CD4-positive, CD25-positive, alpha-beta regulatory T cell (primary cell): ENCODE measurements at regions not wholly inside any gene's neighbourhood (a gene's known extent, or its start where the extent isn't known, plus 50 kb on each side); places are given as distances from the start of the nearest gene placed in this dataset.

Experiments
- ATAC-seq, 2 donors: fragments of 150-1000 bp; cut with Tn5 transposase; one replicate each; pipeline ENCODE4 v1.10.0; 2021; ENCODE audit warnings: low read depth in 2 of 2, moderate number of reproducible peaks in 2 of 2, moderate library complexity in 1 of 2
- DNase-seq, 3 donors: peaks; one replicate each; pipeline versions ENCODE4 v3.0.0 to v3.0.0-alpha.2; 2012 to 2022; ENCODE audit warnings: mixed read lengths in 1 of 3
- H3K27ac ChIP-seq: one replicate; pipeline ENCODE4 v1.7.0; 2013; ENCODE audit warnings: mild to moderate bottlenecking, low read length; ENCODE audit not compliant: insufficient read depth, poor library complexity, severe bottlenecking
- H3K27me3 ChIP-seq: one replicate; pipeline ENCODE4 v1.7.0; 2013; ENCODE audit warnings: low read length; ENCODE audit not compliant: control insufficient read depth, insufficient read depth
- H3K36me3 ChIP-seq: one replicate; pipeline ENCODE4 v1.7.0; 2013; ENCODE audit warnings: mild to moderate bottlenecking, low read length, moderate library complexity; ENCODE audit not compliant: control insufficient read depth, insufficient read depth
- H3K4me1 ChIP-seq: 2 replicates; pipeline ENCODE4 v1.7.0; 2013; ENCODE audit warnings: mild to moderate bottlenecking, low read length; ENCODE audit not compliant: insufficient read depth, control insufficient read depth, poor library complexity, severe bottlenecking
- H3K4me3 ChIP-seq: one replicate; pipeline ENCODE4 v1.7.0; 2013; ENCODE audit warnings: low read depth, mild to moderate bottlenecking, low read length, moderate library complexity
- H3K9me3 ChIP-seq, 2 experiments: 1 replicate in 1 of 2; 2 replicates in 1 of 2; pipeline ENCODE4 v1.7.0; 2013; ENCODE audit warnings: low read length in 2 of 2, mild to moderate bottlenecking in 1 of 2, moderate library complexity in 1 of 2; ENCODE audit not compliant: control insufficient read depth in 2 of 2
- H3K27ac Mint-ChIP-seq, 3 donors: one replicate each; pipeline ENCODE4 v1.8.0; 2020 to 2022; ENCODE audit warnings: mild to moderate bottlenecking in 3 of 3, mixed read lengths in 3 of 3, moderate library complexity in 2 of 3
- H3K27me3 Mint-ChIP-seq: one replicate; pipeline ENCODE4 v1.8.0; 2022; ENCODE audit warnings: mild to moderate bottlenecking, mixed read lengths
- H3K36me3 Mint-ChIP-seq: one replicate; pipeline ENCODE4 v1.8.0; 2020; ENCODE audit warnings: mixed read lengths
- H3K4me1 Mint-ChIP-seq, 4 donors: one replicate each; pipeline ENCODE4 v1.8.0; 2020 to 2022; ENCODE audit warnings: mixed read lengths in 4 of 4, mild to moderate bottlenecking in 1 of 4
- H3K4me3 Mint-ChIP-seq, 4 donors: one replicate each; pipeline ENCODE4 v1.8.0; 2020 to 2022; ENCODE audit warnings: mild to moderate bottlenecking in 4 of 4, mixed read lengths in 4 of 4, moderate library complexity in 3 of 4
- H3K9me3 Mint-ChIP-seq, 7 donors: one replicate each; pipeline ENCODE4 v1.8.0; 2020 to 2022; ENCODE audit warnings: mixed read lengths in 7 of 7, mild to moderate bottlenecking in 3 of 7, moderate library complexity in 2 of 7

DNA sequence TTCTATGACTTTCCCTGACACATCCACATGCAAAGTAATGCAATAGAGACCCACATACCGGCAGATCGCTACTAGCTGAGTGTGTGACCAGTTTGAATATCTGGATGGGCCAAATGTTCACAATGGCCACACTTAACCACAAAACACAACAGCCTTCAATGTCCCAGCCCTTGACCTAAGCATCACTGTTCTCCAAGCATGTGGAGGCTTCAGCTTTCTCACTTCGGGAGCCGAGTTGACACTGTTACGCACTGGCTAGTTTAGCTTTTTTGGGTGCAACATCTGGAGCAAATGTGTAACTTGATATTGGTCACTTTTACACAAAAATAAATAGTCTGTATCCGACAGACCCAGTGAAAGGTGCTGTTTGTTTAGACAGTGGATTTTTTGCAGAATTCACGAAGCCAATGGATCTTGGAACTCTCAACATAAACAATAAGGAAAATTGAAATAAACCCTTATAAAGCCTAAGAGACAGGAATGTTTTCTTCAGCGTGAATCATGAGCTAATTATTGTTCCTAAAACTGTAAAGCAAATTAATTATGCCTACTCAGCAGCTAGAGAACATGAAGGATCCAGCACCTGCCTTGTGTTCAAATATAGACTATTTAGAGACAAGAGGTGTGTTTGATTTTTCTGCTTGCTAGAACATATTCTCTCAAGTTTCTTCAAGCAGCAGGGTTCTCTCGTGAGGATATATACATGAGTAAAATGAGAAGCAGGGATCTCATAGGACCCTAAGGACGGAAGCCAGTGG lies 117.6 kb upstream of the JCAD start:
- DNase-seq, result no peak
- Histone ChIP-seq H3K4me3 (no peak overlapping the region), H3K27me3 (no peaks in the 10 kb centered on the region), H3K36me3 (no peaks in the 10 kb centered on the region), H3K27ac (no peak overlapping the region), H3K4me1 (no peaks in the 10 kb centered on the region), H3K9me3 (no peaks in the 10 kb centered on the region)
- Mint-ChIP-seq H3K27ac (no peak overlapping the region), H3K4me3 (no peak overlapping the region), H3K9me3 (peaks cover 0 to 2% (median 0%) of the 10 kb centered on the region in 7 donors), H3K36me3 (no peaks in the 10 kb centered on the region), H3K27me3 (peaks cover 11% of the 10 kb centered on the region), H3K4me1 (no peaks in the 10 kb centered on the region)
- ATAC-seq, result no peak

DNA sequence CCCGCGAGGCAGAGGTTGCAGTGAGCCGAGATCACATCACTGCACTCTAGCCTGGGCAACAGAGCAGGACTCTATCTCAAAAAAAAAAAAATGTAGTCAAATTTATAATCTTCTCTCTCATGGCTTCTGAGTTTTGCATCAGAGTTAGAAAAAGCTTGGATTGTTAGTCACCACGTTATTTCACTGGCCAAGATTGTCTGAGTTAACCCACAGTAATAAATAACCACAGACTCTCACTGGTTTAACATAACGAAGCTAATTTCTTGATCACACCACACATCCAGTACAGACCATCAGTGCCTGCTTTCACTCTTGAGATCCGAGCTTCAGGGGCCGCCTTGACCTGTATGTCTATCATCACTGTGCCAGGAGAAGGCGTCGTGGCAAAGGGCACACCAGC lies 116.8 kb upstream of the JCAD start:
- Mint-ChIP-seq H3K27ac (no peak overlapping the region), H3K36me3 (no peaks in the 10 kb centered on the region), H3K4me1 (no peaks in the 10 kb centered on the region), H3K27me3 (peaks cover 14% of the 10 kb centered on the region), H3K9me3 (peaks cover 0 to 2% (median 0%) of the 10 kb centered on the region in 7 donors), H3K4me3 (no peak overlapping the region)
- Histone ChIP-seq H3K36me3 (no peaks in the 10 kb centered on the region), H3K27ac (no peak overlapping the region), H3K9me3 (no peaks in the 10 kb centered on the region), H3K4me1 (no peaks in the 10 kb centered on the region), H3K4me3 (no peak overlapping the region), H3K27me3 (no peaks in the 10 kb centered on the region)
- no peak for ATAC-seq
- DNase-seq, result no peak

DNA sequence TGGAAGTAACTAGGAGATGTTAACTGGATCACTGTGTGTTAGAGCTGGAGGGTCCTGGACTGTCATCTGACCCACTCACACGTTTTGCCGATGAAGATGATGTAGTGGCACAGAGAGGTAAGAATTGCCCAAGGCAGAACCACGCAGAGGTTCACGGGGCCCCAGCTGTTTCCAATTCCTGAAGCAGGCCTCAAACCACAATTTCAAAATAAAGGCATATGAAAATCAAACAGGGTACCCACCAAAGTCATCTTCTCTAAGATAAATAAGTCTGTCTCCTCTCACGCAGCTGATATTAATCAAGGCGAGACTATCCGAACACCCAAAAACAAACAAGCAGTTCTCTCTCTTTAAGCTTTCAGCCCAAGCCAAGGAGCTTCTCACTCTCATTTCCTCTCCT lies 113.3 kb upstream of the JCAD start:
- H3K4me1 Mint-ChIP-seq, result no peaks in the 10 kb centered on the region
- Histone ChIP-seq H3K36me3 (no peaks in the 10 kb centered on the region), H3K27me3 (no peaks in the 10 kb centered on the region), H3K27ac (no peak overlapping the region), H3K4me1 (no peaks in the 10 kb centered on the region), H3K4me3 (no peak overlapping the region), H3K9me3 (no peaks in the 10 kb centered on the region)
- no peaks in the 10 kb centered on the region for H3K36me3 Mint-ChIP-seq
- H3K27me3 Mint-ChIP-seq, result peaks cover 14% of the 10 kb centered on the region
- H3K4me3 Mint-ChIP-seq, result no peak overlapping the region
- H3K27ac Mint-ChIP-seq, result no peak overlapping the region
- DNase-seq (no peak), ATAC-seq (no peak)
- peaks cover 0 to 2% (median 0%) of the 10 kb centered on the region in 7 donors for H3K9me3 Mint-ChIP-seq

DNA sequence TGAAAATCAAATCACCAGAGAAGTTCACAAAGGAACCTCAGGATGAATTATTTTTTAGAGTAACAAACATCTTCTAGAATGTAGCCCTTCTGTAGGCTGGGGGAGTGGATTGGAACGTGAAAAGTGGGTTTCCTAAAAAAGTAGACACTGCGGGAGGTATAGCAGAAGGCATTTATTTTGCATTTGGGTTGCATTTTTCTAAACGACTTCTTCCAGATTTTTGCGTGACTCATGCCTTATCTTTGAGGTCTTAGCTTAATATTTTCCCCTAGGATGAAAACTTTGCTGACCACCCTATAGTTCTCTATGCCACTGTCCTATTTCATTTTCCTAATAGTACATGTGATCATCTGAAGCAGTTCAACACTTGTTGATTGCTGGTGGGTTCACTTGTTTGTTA lies 112.7 kb upstream of the JCAD start:
- Histone ChIP-seq H3K4me3 (no peak overlapping the region), H3K27me3 (no peaks in the 10 kb centered on the region), H3K36me3 (no peaks in the 10 kb centered on the region), H3K9me3 (no peaks in the 10 kb centered on the region), H3K27ac (no peak overlapping the region), H3K4me1 (no peaks in the 10 kb centered on the region)
- Mint-ChIP-seq H3K27ac (no peak overlapping the region), H3K4me3 (no peak overlapping the region), H3K4me1 (no peaks in the 10 kb centered on the region), H3K36me3 (no peaks in the 10 kb centered on the region), H3K27me3 (peaks cover 14% of the 10 kb centered on the region), H3K9me3 (peaks cover 0 to 2% (median 0%) of the 10 kb centered on the region in 7 donors)
- no peak for DNase-seq
- no peak for ATAC-seq

DNA sequence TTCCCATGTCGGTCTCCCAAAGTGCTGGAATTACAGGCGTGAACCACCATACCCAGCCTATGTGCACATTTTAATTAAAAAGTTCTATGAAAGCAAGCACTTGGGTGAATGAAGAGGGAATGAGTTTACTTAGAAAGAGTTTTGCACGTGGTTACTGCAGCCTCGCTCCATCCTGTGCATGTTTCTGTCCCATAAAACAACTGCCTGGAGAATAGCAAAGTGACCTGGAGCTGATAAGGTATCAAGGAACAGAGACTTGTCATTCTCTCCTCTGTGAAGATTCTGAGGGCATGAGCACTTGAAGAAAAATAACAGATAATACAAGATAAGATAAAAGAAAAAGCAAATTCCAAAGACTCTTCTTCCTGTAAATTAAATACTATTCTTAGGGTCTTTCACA lies 112.2 kb upstream of the JCAD start:
- Histone ChIP-seq H3K27ac (no peak overlapping the region), H3K27me3 (no peaks in the 10 kb centered on the region), H3K4me1 (no peaks in the 10 kb centered on the region), H3K4me3 (no peak overlapping the region), H3K9me3 (no peaks in the 10 kb centered on the region), H3K36me3 (no peaks in the 10 kb centered on the region)
- H3K4me3 Mint-ChIP-seq, result no peak overlapping the region
- peaks cover 14% of the 10 kb centered on the region for H3K27me3 Mint-ChIP-seq
- no peaks in the 10 kb centered on the region for H3K4me1 Mint-ChIP-seq
- peaks cover 0 to 4% (median 0%) of the 10 kb centered on the region in 7 donors for H3K9me3 Mint-ChIP-seq
- DNase-seq (no peak), ATAC-seq (no peak)
- H3K27ac Mint-ChIP-seq, result no peak overlapping the region
- no peaks in the 10 kb centered on the region for H3K36me3 Mint-ChIP-seq

DNA sequence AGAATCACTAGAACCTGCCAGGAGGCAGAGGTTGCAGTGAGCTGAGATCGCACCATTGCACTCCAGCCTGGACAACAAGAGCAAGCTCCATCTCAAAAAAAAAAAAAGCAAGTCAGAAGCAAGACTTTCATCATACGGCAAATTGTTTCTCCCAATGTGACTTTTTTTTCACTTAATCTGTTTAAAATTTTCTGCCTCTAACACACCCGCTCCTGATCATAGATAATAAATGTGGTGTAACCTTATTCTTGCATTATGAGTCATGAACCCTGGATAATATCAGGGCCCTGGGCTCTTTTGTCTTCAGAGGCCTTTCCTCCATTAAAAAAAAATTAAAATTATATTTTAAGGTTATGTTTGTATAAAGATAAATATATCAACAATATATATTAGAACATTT lies 111.4 kb upstream of the JCAD start:
- ATAC-seq, result no peak
- Histone ChIP-seq H3K36me3 (no peaks in the 10 kb centered on the region), H3K27ac (no peak overlapping the region), H3K4me1 (no peaks in the 10 kb centered on the region), H3K27me3 (no peaks in the 10 kb centered on the region), H3K4me3 (no peak overlapping the region), H3K9me3 (no peaks in the 10 kb centered on the region)
- Mint-ChIP-seq H3K4me1 (no peaks in the 10 kb centered on the region), H3K9me3 (peaks cover 0 to 5% (median 0%) of the 10 kb centered on the region in 7 donors), H3K27ac (no peak overlapping the region), H3K36me3 (no peaks in the 10 kb centered on the region), H3K4me3 (no peak overlapping the region), H3K27me3 (peaks cover 14% of the 10 kb centered on the region)
- no peak for DNase-seq

DNA sequence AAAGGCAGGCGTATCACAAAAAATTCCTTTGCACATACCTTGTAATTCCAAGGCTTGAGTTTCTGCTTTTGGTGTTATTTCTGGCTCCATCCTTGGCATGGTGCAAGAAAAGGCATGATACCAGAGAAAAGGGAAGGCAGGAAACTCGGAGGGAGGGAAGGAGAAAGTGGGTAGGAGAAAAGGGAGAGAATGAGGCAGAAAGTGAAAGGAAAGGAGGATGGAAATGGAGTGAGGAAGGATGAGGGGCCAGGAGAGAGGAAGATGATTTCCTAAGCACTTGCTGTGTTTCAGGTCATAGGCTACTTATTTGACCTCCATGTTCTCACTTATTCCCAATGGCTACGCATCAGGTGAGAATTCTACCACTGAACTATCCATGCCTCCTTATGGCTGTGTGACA lies 110.8 kb upstream of the JCAD start:
- DNase-seq (no peak), ATAC-seq (no peak)
- no peaks in the 10 kb centered on the region for H3K36me3 Mint-ChIP-seq
- H3K27ac Mint-ChIP-seq, result no peak overlapping the region
- H3K9me3 ChIP-seq, result no peaks in the 10 kb centered on the region
- H3K4me1 ChIP-seq, result no peaks in the 10 kb centered on the region
- H3K36me3 ChIP-seq, result no peaks in the 10 kb centered on the region
- no peak overlapping the region for H3K4me3 Mint-ChIP-seq
- H3K27me3 Mint-ChIP-seq, result peaks cover 13% of the 10 kb centered on the region
- H3K9me3 Mint-ChIP-seq, result peaks cover 0 to 5% (median 0%) of the 10 kb centered on the region in 7 donors
- no peaks in the 10 kb centered on the region for H3K4me1 Mint-ChIP-seq
- H3K4me3 ChIP-seq, result no peak overlapping the region
- no peaks in the 10 kb centered on the region for H3K27me3 ChIP-seq
- H3K27ac ChIP-seq, result no peak overlapping the region

DNA sequence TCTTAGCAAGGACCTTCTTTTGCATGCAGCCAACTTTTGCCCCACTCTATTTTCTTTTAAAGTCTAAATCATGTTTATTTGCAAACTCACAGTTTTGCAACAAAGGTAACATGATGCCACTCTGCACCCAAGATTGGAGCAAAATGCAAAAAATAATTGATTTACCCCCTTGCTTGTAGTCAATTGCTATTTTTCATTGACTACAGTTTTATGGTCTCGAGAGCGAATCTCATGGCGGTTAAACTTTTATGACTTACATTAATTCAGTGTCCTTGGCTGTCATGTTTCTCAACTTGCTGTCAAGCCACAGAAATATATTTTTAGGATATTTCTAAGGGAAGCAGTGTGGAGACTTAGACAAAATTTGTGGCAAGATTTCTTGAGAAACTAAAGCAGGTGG lies 110.0 kb upstream of the JCAD start:
- DNase-seq (no peak), ATAC-seq (no peak)
- Histone ChIP-seq H3K9me3 (no peaks in the 10 kb centered on the region), H3K27me3 (no peaks in the 10 kb centered on the region), H3K4me1 (no peaks in the 10 kb centered on the region), H3K4me3 (no peak overlapping the region), H3K27ac (no peak overlapping the region), H3K36me3 (no peaks in the 10 kb centered on the region)
- H3K9me3 Mint-ChIP-seq, result peaks cover 0 to 3% (median 0%) of the 10 kb centered on the region in 7 donors
- peaks cover 11% of the 10 kb centered on the region for H3K27me3 Mint-ChIP-seq
- no peak overlapping the region for H3K4me3 Mint-ChIP-seq
- no peak overlapping the region for H3K27ac Mint-ChIP-seq
- H3K4me1 Mint-ChIP-seq, result no peaks in the 10 kb centered on the region
- H3K36me3 Mint-ChIP-seq, result no peaks in the 10 kb centered on the region
